ENCODE measurements at regions not wholly inside any gene's neighbourhood (a gene's known extent, or its start where the extent isn't known, plus 50 kb on each side); places are given as distances from the start of the nearest gene placed in this dataset.
"Not testable (repeated sequence)": the region's sequence is repeated elsewhere in the genome, so short reads cannot be mapped to it uniquely, and the experiment has no call there.

DNA sequence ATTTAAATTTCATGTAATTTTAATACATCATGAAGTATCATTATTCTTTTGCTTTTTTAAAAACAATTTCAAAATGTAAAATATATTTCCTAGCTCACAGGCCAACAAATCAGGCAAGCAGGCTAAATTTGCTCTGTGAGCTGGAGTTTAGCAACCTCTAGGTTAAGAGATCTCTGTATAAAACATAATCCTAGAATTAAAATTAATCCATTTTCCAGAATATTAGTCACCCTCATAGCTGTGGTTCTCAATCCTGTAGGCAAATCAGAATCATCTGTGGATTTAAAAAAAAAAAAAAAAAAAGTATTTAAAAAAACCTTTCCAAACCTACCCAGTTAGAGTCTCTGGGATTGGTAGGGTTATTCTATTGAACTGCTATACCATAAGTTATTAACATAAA, 209.7 kb downstream of the MINAR1 start:
- CTCF ChIA-PET = no interaction called here
- TF ChIP-seq, protein P1, sequence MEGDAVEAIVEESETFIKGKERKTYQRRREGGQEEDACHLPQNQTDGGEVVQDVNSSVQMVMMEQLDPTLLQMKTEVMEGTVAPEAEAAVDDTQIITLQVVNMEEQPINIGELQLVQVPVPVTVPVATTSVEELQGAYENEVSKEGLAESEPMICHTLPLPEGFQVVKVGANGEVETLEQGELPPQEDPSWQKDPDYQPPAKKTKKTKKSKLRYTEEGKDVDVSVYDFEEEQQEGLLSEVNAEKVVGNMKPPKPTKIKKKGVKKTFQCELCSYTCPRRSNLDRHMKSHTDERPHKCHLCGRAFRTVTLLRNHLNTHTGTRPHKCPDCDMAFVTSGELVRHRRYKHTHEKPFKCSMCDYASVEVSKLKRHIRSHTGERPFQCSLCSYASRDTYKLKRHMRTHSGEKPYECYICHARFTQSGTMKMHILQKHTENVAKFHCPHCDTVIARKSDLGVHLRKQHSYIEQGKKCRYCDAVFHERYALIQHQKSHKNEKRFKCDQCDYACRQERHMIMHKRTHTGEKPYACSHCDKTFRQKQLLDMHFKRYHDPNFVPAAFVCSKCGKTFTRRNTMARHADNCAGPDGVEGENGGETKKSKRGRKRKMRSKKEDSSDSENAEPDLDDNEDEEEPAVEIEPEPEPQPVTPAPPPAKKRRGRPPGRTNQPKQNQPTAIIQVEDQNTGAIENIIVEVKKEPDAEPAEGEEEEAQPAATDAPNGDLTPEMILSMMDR (conservative IDR thresholded peaks at IDR 0.05; ENCODE audit: low read depth) = no peak
- POLR2A ChIA-PET (ENCODE audit: low non-redundant PET) = interaction anchor here (0.7 kb wide), 1 partner anchor 40 kb away, joined by 4 read pairs; no protein-coding TSS in a partner anchor
- no peak overlapping the region for H3K27ac ChIP-seq
- DNase-seq (ENCODE audit: low spot score) = no peak

DNA sequence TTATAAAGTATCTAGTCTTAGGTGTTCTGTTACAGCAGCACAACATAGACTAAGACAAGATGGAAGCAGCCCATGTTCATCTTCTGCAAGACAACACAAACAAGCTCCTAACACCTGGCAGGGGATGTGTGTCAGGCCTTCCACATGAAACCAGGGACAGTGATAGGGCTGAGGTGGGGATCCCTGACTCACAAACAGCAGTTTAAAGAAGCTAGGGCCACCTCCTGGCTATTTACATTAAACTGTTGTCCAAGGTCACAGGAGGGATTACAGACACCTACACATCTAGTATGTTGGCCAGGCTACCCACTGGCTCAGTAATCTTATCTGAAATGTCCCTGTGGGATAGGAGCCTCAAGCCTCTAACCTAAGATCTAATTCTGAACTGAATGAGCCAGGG, 211.3 kb downstream of the MINAR1 start:
- H3K27ac ChIP-seq = no peak overlapping the region
- DNase-seq (ENCODE audit: low spot score) = no peak
- ChIA-PET CTCF (no interaction called here), POLR2A (ENCODE audit: low non-redundant PET) (no interaction called here)
- TF ChIP-seq, protein P1 (conservative IDR thresholded peaks at IDR 0.05; ENCODE audit: low read depth) = no peak

DNA sequence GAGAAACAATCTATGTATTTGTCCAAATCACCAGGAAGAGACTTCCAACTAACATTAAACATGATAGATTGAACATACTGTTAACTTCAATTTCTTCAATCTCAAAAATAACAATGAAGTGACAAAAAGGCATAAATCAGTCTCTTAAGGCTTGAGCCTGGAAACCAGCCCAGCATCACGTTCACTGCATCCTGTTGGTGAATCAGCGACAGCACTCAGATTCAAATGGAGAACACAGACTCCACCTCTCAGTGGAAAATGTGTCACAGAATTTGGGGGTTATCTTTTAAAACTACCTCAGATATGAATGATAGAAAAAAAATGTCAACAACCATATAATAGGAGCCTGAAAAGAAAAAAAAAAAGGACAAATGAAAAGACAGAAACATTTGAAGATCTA, 212.0 kb downstream of the MINAR1 start:
- POLR2A ChIA-PET (ENCODE audit: low non-redundant PET) = no interaction called here
- CTCF ChIA-PET = no interaction called here
- TF ChIP-seq, protein P1 (conservative IDR thresholded peaks at IDR 0.05; ENCODE audit: low read depth) = no peak
- H3K27ac ChIP-seq = no peak overlapping the region
- DNase-seq (ENCODE audit: low spot score) = peak; percentile 42

DNA sequence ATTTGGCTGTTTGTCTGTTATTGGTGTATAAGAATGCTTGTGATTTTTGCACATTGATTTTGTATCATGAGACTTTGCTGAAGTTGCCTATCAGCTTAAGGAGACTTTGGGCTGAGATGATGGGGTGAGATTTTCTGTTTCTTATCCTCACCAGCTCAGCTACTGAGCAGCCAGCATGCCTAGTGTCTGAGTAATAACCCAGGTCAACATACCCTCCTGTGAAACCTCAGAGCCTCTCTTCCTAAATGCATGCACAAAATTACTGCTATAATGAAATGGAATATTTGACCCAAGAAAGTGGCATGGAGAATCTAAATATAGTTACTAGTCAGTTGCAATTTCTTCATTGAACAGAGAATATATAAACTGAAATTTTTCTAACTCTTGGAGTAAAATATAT, 220.8 kb downstream of the MINAR1 start:
- DNase-seq (ENCODE audit: low spot score); POLR2A ChIA-PET (ENCODE audit: low non-redundant PET); CTCF ChIA-PET; H3K27ac ChIP-seq: not testable (repeated sequence)

DNA sequence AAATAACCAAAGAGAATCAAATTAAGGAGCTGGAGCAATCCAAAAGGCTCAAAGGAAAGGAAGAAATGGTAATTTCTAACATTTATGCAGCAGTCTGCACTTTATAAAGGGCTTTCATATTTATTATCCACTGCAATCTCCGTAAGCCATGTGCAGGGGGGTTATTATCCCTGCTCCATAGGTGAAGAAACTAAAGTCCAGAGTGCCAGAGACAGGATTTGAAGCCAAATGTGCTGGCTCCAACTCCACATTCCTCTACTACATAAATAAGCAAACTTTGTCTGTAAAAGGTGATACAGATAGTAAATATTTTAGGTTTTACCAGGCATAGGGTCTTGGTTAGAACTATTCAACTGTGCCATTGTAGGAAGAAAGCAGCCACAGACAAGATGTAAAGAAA, 221.4 kb downstream of the MINAR1 start:
- CTCF ChIA-PET = no interaction called here

DNA sequence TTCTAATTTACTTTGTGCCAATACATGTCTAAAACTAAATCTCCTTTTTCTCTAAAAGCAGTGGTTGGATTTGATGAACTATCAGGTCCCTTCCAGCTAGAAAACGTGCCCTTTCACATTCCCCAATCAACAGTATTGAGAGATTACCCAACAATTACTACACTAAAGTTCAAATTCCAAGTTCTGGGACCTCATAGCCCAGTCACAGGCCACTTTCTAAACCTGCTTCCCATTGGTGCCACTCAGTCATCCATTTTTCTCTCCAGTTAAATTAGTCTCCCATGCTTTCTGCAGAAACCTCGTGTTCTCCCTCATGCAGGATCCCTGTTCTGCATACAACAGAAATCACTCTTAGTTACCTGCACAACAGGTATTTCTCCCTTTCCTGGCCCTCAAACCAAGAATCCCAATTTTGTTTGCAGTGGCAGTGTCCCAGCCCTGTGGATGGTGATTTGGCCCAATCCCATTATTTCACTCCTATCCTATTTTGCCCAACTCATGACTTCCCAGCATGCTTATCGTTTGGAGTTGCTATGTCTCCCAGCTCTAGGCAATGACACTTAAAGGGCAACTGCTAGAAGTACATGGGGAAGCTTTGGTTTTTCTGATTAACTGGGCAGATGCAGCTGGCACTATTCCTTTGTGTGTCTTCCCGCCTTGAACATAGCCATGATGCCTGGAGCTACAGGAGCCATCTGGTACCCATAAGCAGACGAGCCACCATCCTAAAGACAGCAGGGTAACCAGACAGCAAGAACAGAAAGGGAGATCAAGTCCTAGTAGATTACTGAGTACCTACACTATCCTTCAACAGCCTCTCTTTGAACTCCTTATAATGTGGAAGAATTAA, 224.2 kb downstream of the MINAR1 start:
- H3K27ac ChIP-seq = no peak overlapping the region
- CTCF ChIA-PET = no interaction called here
- DNase-seq (ENCODE audit: low spot score) = no peak
- POLR2A ChIA-PET (ENCODE audit: low non-redundant PET) = no interaction called here
- TF ChIP-seq, protein P1 (conservative IDR thresholded peaks at IDR 0.05; ENCODE audit: low read depth) = no peak

More for the DNA sequence above, 221.4 kb downstream of the MINAR1 start:
- no peak overlapping the region for H3K27ac ChIP-seq
- TF ChIP-seq, protein P1 (conservative IDR thresholded peaks at IDR 0.05; ENCODE audit: low read depth) = no peak
- POLR2A ChIA-PET (ENCODE audit: low non-redundant PET) = no interaction called here
- DNase-seq (ENCODE audit: low spot score) = no peak

DNA sequence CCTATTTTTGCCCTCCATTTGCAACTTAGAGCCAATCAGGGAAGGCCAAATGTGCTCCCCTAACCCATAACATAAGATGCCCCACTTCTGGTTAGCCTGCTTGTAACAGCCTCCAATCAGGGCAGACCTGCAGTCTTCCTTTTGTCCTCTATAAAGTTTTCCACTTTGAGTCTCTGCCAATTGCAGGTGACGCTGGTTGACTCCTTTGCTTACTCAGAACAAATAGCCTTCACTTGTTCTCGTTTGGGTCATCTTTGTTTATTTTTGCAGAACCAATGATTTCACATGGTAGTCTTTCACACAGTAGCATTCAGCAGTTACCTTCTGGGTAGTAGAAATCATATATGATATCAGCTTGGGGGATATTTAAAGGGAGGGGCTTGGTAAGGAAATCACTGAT, 225.6 kb downstream of the MINAR1 start:
- DNase-seq (ENCODE audit: low spot score) = no peak
- TF ChIP-seq, protein P1 (conservative IDR thresholded peaks at IDR 0.05; ENCODE audit: low read depth) = no peak
- POLR2A ChIA-PET (ENCODE audit: low non-redundant PET) = no interaction called here
- CTCF ChIA-PET = no interaction called here
- no peak overlapping the region for H3K27ac ChIP-seq

All from RWPE1 (cell line).